Uterus (tissue), 3 donors: ENCODE measurements at regions not wholly inside any gene's neighbourhood (a gene's known extent, or its start where the extent isn't known, plus 50 kb on each side); places are given as distances from the start of the nearest gene placed in this dataset.

Experiments used
- DNase-seq, 2 donors: peaks; one replicate each; pipeline ENCODE4 v3.0.0-alpha.2; 2019 to 2020
- H3K27ac ChIP-seq, 2 donors: fragments of 200-600 bp; sonication (generic); 1 replicate in 1 of 2; 2 replicates in 1 of 2; pipeline ENCODE4 v1.5.1; 2016 to 2018
- H3K27me3 ChIP-seq, 2 donors: fragments of 200-600 bp; sonication (generic); one replicate each; pipeline ENCODE4 v1.5.1; 2018 to 2019; ENCODE audit warnings: control low read depth in 1 of 2
- H3K36me3 ChIP-seq, 2 donors: fragments of 200-600 bp; sonication (generic); one replicate each; pipeline ENCODE4 v1.5.1; 2019; ENCODE audit warnings: control low read depth in 1 of 2
- H3K4me1 ChIP-seq, 2 donors: fragments of 200-600 bp; sonication (generic); one replicate each; pipeline ENCODE4 v1.5.1; 2018 to 2019; ENCODE audit warnings: control low read depth in 1 of 2
- H3K4me3 ChIP-seq, 2 donors: fragments of 200-600 bp; sonication (generic); 1 replicate in 1 of 2; 2 replicates in 1 of 2; pipeline ENCODE4 v1.5.1; 2018 to 2019; ENCODE audit warnings: mild to moderate bottlenecking in 1 of 2
- H3K9me3 ChIP-seq, 2 donors: fragments of 200-600 bp; sonication (generic); one replicate each; pipeline ENCODE4 v1.5.1; 2019; ENCODE audit warnings: control low read depth in 1 of 2
- CTCF ChIP-seq, 4 experiments: fragments of 200-600 bp in 2 of 4; fragments of 450-650 bp in 2 of 4; sonication (generic) in 2 of 4; IDR thresholded peaks; one replicate each; pipeline ENCODE4 v1.5.1; 2016 to 2019; ENCODE audit warnings: antibody characterized with exemption in 4 of 4, mild to moderate bottlenecking in 2 of 4, moderate library complexity in 1 of 4
- POLR2A ChIP-seq, 2 donors: fragments of 450-650 bp; IDR thresholded peaks; one replicate each; pipeline ENCODE4 v1.6.1; 2016; ENCODE audit warnings: antibody characterized with exemption in 2 of 2, mild to moderate bottlenecking in 1 of 2, moderate library complexity in 1 of 2
- intact Hi-C: fragments of 100-400 bp; cut with DNase I; formaldehyde crosslinking; loops from one replicate; pipeline ENCODE4 v1.15.1; 2023; ENCODE audit warnings: low total_unique reads
- donor health status: DM: yes; HTN: yes; CAD: no.

- H3K27ac ChIP-seq = no peak overlapping the region
- H3K4me1 ChIP-seq = no peaks in the 10 kb centered on the region
- TF ChIP-seq POLR2A (IDR thresholded peaks at IDR 0.05) (no peak), CTCF (IDR thresholded peaks at IDR 0.05) (no peak)
- no peaks in the 10 kb centered on the region for H3K9me3 ChIP-seq
- intact Hi-C loops = no loop called here
- H3K4me3 ChIP-seq = no peak overlapping the region
- no peaks in the 10 kb centered on the region for H3K27me3 ChIP-seq
- no peaks in the 10 kb centered on the region for H3K36me3 ChIP-seq
- no peak for DNase-seq
Measured at GRCh38 chr18:38902796-38903195, 1337.2 kb upstream of the CELF4 start.

- no peak for DNase-seq
- Histone ChIP-seq H3K9me3 (no peaks in the 10 kb centered on the region), H3K4me3 (no peak overlapping the region), H3K27ac (no peak overlapping the region), H3K4me1 (no peaks in the 10 kb centered on the region), H3K36me3 (no peaks in the 10 kb centered on the region), H3K27me3 (no peaks in the 10 kb centered on the region)
- no peak for TF ChIP-seq CTCF (IDR thresholded peaks at IDR 0.05)
- TF ChIP-seq POLR2A (IDR thresholded peaks at IDR 0.05) = no peak
- intact Hi-C loops = no loop called here
Measured at GRCh38 chr18:38900445-38900844, 1334.8 kb upstream of the CELF4 start.

- TF ChIP-seq POLR2A (IDR thresholded peaks at IDR 0.05) = no peak
- no peak for TF ChIP-seq CTCF (IDR thresholded peaks at IDR 0.05)
- H3K4me3 ChIP-seq = no peak overlapping the region
- H3K9me3 ChIP-seq = no peaks in the 10 kb centered on the region
- DNase-seq = no peak
- no peaks in the 10 kb centered on the region for H3K4me1 ChIP-seq
- H3K27me3 ChIP-seq = no peaks in the 10 kb centered on the region
- no peaks in the 10 kb centered on the region for H3K36me3 ChIP-seq
- intact Hi-C loops = no loop called here
- no peak overlapping the region for H3K27ac ChIP-seq
Measured at GRCh38 chr18:38900031-38900430, 1334.4 kb upstream of the CELF4 start.

GRCh38 chr18:38899252-38899651 is 1333.7 kb upstream of the CELF4 start:
- no peak for DNase-seq
- no peaks in the 10 kb centered on the region for H3K36me3 ChIP-seq
- no peak overlapping the region for H3K4me3 ChIP-seq
- no peak overlapping the region for H3K27ac ChIP-seq
- H3K9me3 ChIP-seq = no peaks in the 10 kb centered on the region
- no peaks in the 10 kb centered on the region for H3K4me1 ChIP-seq
- intact Hi-C loops = no loop called here
- no peaks in the 10 kb centered on the region for H3K27me3 ChIP-seq
- TF ChIP-seq POLR2A (IDR thresholded peaks at IDR 0.05) (no peak), CTCF (IDR thresholded peaks at IDR 0.05) (no peak)

- intact Hi-C loops = no loop called here
- H3K9me3 ChIP-seq = no peaks in the 10 kb centered on the region
- no peak overlapping the region for H3K27ac ChIP-seq
- no peaks in the 10 kb centered on the region for H3K4me1 ChIP-seq
- TF ChIP-seq CTCF (IDR thresholded peaks at IDR 0.05) (no peak), POLR2A (IDR thresholded peaks at IDR 0.05) (no peak)
- DNase-seq = no peak
- H3K36me3 ChIP-seq = no peaks in the 10 kb centered on the region
- H3K27me3 ChIP-seq = no peaks in the 10 kb centered on the region
- no peak overlapping the region for H3K4me3 ChIP-seq
Measured at GRCh38 chr18:38898167-38898566, 1332.6 kb upstream of the CELF4 start.
